OCI-LY7 (cell line): ENCODE measurements at regions not wholly inside any gene's neighbourhood (a gene's known extent, or its start where the extent isn't known, plus 50 kb on each side); places are given as distances from the start of the nearest gene placed in this dataset.

Source experiments
- BruUV-seq: library from RNA; stranded (reverse); fragments of 400-500 nt; replicated peaks from 2 replicates; lab custom pipeline; 2021; lab: Mats Ljungman, UMichigan
- CTCF ChIA-PET: fragments of 300-600 bp; sonication (Branson Sonifier 250); formaldehyde crosslinking; loops from one replicate; lab custom pipeline; 2022; ENCODE audit warnings: antibody characterized with exemption; ENCODE audit not compliant: unreplicated experiment; lab: Charles Lee
- POLR2A ChIA-PET: fragments of 300-600 bp; sonication (Branson Sonifier 250); formaldehyde crosslinking; loops from one replicate; lab custom pipeline; 2022; ENCODE audit warnings: antibody characterized with exemption; lab: Charles Lee
- DNase-seq: peaks from one replicate; pipeline ENCODE4 v3.0.0-alpha.2; 2015; ENCODE audit warnings: low spot score
- H2AFZ ChIP-seq: fragments of 200-600 bp; sonication (generic), shearing (Covaris generic); 2 replicates; pipeline ENCODE4 v1.6.1; 2014; ENCODE audit warnings: mild to moderate bottlenecking, antibody characterized with exemption, low read length, moderate library complexity
- H3K27ac ChIP-seq: fragments of 200-600 bp; sonication (generic); 2 replicates; pipeline ENCODE4 v1.5.1; 2014; ENCODE audit warnings: mixed run types, low read depth, mild to moderate bottlenecking, moderate library complexity, low read length, inconsistent platforms; ENCODE audit not compliant: poor library complexity, severe bottlenecking
- H3K36me3 ChIP-seq: fragments of 200-600 bp; sonication (generic); 2 replicates; pipeline ENCODE4 v1.6.1; 2014; ENCODE audit warnings: mild to moderate bottlenecking, antibody characterized with exemption, low read length, moderate library complexity, mixed read lengths; ENCODE audit not compliant: insufficient read depth
- H3K4me1 ChIP-seq: fragments of 200-600 bp; sonication (generic); 2 replicates; pipeline ENCODE4 v1.5.1; 2014; ENCODE audit warnings: mild to moderate bottlenecking, low read length; ENCODE audit not compliant: insufficient read depth, poor library complexity, severe bottlenecking
- H3K4me2 ChIP-seq: fragments of 200-600 bp; sonication (generic); 2 replicates; pipeline ENCODE4 v1.6.1; 2014; ENCODE audit warnings: mild to moderate bottlenecking, low read length
- H3K4me3 ChIP-seq: fragments of 200-600 bp; sonication (generic); 2 replicates; pipeline ENCODE4 v1.5.1; 2014; ENCODE audit warnings: mild to moderate bottlenecking, low read depth, low read length; ENCODE audit not compliant: poor library complexity, severe bottlenecking
- H3K79me2 ChIP-seq: fragments of 200-600 bp; sonication (generic); 2 replicates; pipeline ENCODE4 v1.6.1; 2016; ENCODE audit warnings: low read depth, mild to moderate bottlenecking, low read length, moderate library complexity, mixed read lengths; ENCODE audit not compliant: insufficient read depth
- H3K9me2 ChIP-seq: fragments of 200-600 bp; sonication (generic); 2 replicates; pipeline ENCODE4 v1.6.1; 2016; ENCODE audit warnings: mild to moderate bottlenecking, low read length, mixed read lengths; ENCODE audit not compliant: insufficient read depth
- H3K9me3 ChIP-seq: fragments of 200-600 bp; sonication (generic); 2 replicates; pipeline ENCODE4 v1.6.1; 2014; ENCODE audit warnings: mild to moderate bottlenecking, mixed run types, low read length, mixed read lengths
- H4K20me1 ChIP-seq: fragments of 200-600 bp; sonication (generic); 2 replicates; pipeline ENCODE4 v1.6.1; 2014; ENCODE audit warnings: mild to moderate bottlenecking, antibody characterized with exemption, low read length, moderate library complexity, mixed read lengths; ENCODE audit not compliant: insufficient read depth
- CTCF ChIP-seq: fragments of 200-600 bp; sonication (generic); conservative IDR thresholded peaks from 2 replicates; pipeline ENCODE4 v1.5.1; 2014; ENCODE audit warnings: mild to moderate bottlenecking, antibody characterized with exemption, low read length, moderate library complexity, mixed read lengths
- EZH2phosphoT487 ChIP-seq: fragments of 200-600 bp; sonication (generic); IDR thresholded peaks from 2 replicates; pipeline ENCODE4 v1.6.1; 2018; ENCODE audit warnings: low read depth, borderline replicate concordance, mild to moderate bottlenecking, mixed run types, antibody characterized with exemption, low read length, moderate library complexity, mixed read lengths
- intact Hi-C: fragments of 100-400 bp; cut with micrococcal nuclease; formaldehyde crosslinking; loops from one replicate; pipeline ENCODE4 v1.10.0; 2022; ENCODE audit not compliant: unreplicated experiment

DNA sequence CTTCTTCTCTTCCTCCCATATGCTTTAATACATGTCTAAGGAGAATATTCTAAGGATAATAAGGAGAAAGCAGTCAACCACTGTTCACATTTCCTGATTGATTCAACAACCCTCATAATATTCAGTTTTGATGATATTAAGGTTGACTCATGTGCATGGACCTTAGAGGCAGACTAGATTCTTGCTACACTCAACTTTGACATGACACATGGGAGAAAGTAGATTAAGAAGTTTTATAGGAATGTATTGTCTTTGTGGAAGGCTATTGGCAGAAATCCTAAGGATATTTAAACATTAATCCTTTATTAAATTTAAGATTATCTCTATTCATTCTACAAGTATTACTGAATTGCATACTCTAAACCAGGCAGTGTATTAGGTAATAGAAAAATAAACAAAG is 309.1 kb upstream of the CYRIA start:
- Histone ChIP-seq H3K9me2 (no peaks in the 10 kb centered on the region), H3K4me1 (no peaks in the 10 kb centered on the region), H2AFZ (no peak overlapping the region), H3K79me2 (no peaks in the 10 kb centered on the region), H3K4me3 (no peak overlapping the region), H3K36me3 (no peaks in the 10 kb centered on the region), H3K4me2 (no peak overlapping the region), H3K9me3 (no peaks in the 10 kb centered on the region), H3K27ac (no peak overlapping the region), H4K20me1 (no peaks in the 10 kb centered on the region)
- BruUV-seq = no TSS peak
- ChIA-PET CTCF (no interaction called here), POLR2A (interaction anchor here (0.7 kb wide), 1 partner anchor 36 kb away, joined by 3 read pairs; no protein-coding TSS in a partner anchor)
- intact Hi-C loops = no loop called here
- DNase-seq = no peak
- TF ChIP-seq CTCF (no peak), EZH2phosphoT487 (no peak)

DNA sequence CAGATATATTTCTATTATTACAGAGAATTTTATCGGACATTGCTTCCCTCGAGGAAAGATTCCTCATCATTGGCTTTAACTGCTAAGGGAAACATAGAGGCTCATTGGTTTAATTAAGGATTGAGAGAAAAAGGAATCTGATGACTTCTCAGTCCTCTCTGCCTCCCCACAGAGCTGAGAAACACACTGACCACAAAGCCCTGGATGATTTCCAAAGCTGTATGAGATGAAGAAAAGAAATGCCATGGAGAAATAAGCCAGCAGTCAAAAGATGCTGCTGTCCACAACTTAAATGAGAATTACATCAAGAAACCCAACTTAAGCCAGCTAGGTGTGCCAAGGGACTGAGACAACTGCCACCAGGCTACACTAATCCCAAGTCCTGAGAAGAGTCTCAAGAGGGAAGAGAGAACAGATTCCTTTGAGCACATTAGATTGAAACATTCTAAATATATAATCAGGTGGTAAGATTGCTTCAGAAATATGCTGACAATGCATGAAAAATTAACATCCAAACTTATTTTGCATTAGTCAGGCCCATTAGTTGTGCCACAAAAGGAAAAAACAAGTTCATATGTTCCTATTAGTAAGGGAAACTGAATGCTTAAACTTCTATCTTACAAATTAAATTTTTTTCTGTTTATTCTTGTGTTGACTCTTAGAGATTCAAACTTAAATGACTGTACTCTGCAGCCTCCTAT is 308.1 kb upstream of the CYRIA start:
- intact Hi-C loops = no loop called here
- H3K9me3 ChIP-seq = no peaks in the 10 kb centered on the region
- H4K20me1 ChIP-seq = no peaks in the 10 kb centered on the region
- H3K4me3 ChIP-seq = no peak overlapping the region
- CTCF ChIA-PET = no interaction called here
- H3K4me1 ChIP-seq = no peaks in the 10 kb centered on the region
- DNase-seq = no peak
- H2AFZ ChIP-seq = no peak overlapping the region
- TF ChIP-seq CTCF (no peak), EZH2phosphoT487 (no peak)
- no TSS peak for BruUV-seq
- H3K27ac ChIP-seq = no peak overlapping the region
- no peak overlapping the region for H3K4me2 ChIP-seq
- no peaks in the 10 kb centered on the region for H3K36me3 ChIP-seq
- no peaks in the 10 kb centered on the region for H3K79me2 ChIP-seq
- H3K9me2 ChIP-seq = no peaks in the 10 kb centered on the region
- POLR2A ChIA-PET = interaction anchor here (0.6 kb wide), 1 partner anchor 23 kb away, joined by 4 read pairs; no protein-coding TSS in a partner anchor

- H3K79me2 ChIP-seq = no peaks in the 10 kb centered on the region
- no peaks in the 10 kb centered on the region for H3K36me3 ChIP-seq
- H3K4me1 ChIP-seq = no peaks in the 10 kb centered on the region
- no peak for DNase-seq
- H3K27ac ChIP-seq = no peak overlapping the region
- no peaks in the 10 kb centered on the region for H3K9me3 ChIP-seq
- no peak for TF ChIP-seq CTCF
- ChIA-PET CTCF (no interaction called here), POLR2A (no interaction called here)
- no peak overlapping the region for H2AFZ ChIP-seq
- no peak overlapping the region for H3K4me3 ChIP-seq
- no peaks in the 10 kb centered on the region for H4K20me1 ChIP-seq
- intact Hi-C loops = no loop called here
- no peak overlapping the region for H3K4me2 ChIP-seq
- BruUV-seq = no TSS peak
- H3K9me2 ChIP-seq = no peaks in the 10 kb centered on the region
These were observed 306.6 kb upstream of the CYRIA start for GRCh38 chr2:16972276-16972675.
